NCI-H1930 (cell line): ENCODE measurements at regions not wholly inside any gene's neighbourhood (a gene's known extent, or its start where the extent isn't known, plus 50 kb on each side); places are given as distances from the start of the nearest gene placed in this dataset.
"Not testable (repeated sequence)": the region's sequence is repeated elsewhere in the genome, so short reads cannot be mapped to it uniquely, and the experiment has no call there.

Experiments used
- DNase-seq, 2 experiments: peaks; one replicate each; lab custom pipeline; 2025; lab: John Stamatoyannopoulos, UW

GRCh38 chrX:3919668-3920423 lies 206.4 kb upstream of the PRKX start:
- not testable (repeated sequence) for DNase-seq

- not testable (repeated sequence) for DNase-seq
Observed at GRCh38 chrX:3914813-3915212, 201.4 kb upstream of the PRKX start.

DNA sequence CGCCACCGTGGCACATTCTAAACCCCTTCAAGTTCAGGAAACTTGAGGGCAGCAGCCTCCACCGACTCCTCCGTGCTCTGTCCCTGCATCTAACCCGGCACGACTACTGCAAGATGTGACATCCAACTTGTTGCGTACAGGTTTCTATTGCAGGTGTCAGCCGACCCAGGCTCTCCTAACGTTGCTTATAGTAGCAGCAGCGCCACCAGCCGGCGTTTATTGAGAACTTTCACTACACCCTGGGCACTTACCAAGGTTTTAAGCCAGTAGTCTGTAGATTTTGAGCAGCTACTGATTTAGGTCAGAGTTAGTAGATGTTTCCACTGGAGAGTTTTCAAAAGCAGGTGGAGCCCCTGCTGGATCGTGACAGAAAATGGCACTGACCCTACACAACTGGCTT lies 200.6 kb upstream of the PRKX start:
- not testable (repeated sequence) for DNase-seq

DNA sequence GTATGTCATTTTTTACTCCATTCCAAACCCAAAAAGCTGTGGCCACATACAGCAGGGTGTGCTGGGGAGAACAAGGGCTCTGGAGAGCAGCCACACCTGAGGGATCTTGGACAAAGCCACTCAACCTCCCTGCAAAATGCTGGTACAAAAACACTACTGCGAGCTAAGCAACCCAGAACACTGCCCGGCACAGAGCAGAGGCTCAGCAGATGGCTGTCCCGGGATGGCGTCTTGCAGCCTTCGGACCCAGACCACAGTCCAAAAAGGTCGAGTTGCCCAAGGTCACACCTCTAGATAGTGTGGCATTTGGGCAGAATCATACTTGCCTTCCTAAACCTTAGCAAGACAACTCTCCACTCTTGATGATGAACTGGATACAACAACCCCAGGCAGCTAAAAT lies 197.6 kb upstream of the PRKX start:
- not testable (repeated sequence) for DNase-seq

- DNase-seq, result not testable (repeated sequence)
Observed at GRCh38 chrX:3910611-3911010, 197.2 kb upstream of the PRKX start.

DNA sequence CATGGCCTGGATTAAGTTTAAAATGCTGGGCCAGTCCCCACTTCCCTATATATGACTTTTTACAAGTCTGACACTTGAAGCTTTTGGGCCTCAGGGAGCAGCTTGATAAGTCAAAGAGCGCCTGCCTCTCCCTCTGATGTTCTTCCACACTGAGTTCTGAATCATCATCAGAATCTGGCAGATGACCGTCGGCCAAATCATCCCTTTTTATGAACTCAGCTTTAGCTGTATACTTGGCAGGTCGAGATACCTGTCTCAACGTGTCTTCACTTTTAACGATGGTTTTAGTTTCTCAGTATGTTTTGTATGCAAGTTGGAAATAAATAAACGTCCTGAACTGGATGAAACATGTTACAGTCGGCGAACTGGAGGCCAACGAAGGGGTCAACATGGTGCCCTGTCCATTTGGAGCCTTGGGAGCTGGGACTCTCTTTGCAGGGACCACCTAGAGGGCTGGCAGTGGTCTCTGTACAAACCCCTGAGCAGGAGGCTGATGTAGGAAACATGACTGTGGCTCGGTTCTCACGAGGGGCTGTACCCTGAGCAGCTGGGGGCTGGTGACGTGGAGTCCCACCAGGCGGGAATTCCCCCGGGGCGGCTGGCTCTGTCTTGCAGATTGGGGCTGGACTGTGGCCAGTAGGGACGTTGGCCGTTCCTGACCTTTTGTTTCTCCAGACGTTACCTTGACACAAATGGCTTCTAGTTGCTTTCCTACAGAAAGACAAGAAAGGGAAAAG lies 192.2 kb upstream of the PRKX start:
- not testable (repeated sequence) for DNase-seq

DNA sequence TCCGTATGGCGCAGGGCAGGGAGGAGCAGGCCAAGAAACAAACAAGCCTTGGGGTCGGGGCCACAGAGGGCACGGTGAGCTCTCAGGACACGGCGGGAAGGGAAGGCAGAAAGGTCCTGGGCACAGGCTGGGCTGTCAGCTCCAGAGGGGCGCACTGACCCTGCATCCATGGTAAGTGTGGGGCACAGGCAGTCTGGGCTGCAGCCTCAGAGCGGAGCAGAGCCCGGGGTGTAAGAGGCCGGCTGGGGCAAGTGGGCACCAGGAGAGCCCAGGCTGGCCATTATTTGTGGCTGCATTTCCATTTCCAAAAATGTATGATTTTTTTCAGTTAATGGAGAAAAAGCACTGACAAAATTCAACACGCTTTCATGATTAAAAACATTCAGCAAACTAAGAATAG lies 188.8 kb upstream of the PRKX start:
- not testable (repeated sequence) for DNase-seq

DNA sequence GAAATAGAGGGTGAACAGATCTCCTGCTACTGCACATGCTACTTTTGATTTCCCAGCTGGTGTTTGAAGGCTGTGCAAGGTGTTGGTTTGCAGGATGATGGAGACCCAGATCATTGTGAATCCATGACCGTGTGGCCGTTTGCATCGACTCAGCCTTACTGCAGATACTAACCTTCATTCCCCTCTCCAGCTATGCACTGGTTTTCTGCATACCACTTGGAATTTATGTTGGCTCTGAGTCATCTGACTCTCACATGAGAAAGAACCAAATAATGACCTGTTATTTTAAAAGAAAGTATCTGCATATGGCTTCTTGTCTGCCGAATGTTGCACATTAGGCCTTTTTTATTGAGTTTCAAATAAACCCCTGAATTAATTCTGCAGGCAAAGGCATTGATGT lies 183.3 kb upstream of the PRKX start:
- DNase-seq, result not testable (repeated sequence)

DNA sequence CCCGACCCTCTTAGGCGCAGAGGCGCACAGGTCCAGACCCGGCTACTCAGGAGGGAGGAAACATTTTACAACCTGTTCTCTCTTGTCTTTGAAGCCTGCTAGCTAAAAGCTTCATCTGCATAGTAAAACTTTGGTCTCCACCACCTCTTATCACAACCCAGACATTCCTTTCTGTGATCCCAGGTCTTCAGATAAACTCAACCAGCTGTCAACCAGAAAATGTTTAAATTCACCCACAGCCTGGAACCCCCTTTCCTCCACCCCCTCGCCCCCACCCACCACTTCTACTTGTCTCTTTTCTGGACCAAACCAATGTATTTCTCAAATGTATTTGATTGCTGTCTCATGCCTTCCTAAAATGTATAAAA lies 169.1 kb upstream of the PRKX start:
- not testable (repeated sequence) for DNase-seq

GRCh38 chrX:3881898-3882552 lies 168.6 kb upstream of the PRKX start:
- DNase-seq, result not testable (repeated sequence)

- DNase-seq, result not testable (repeated sequence)
Observed at GRCh38 chrX:3881255-3881895, 167.9 kb upstream of the PRKX start.

GRCh38 chrX:3876393-3876792 lies 162.9 kb upstream of the PRKX start:
- DNase-seq, result not testable (repeated sequence)

DNA sequence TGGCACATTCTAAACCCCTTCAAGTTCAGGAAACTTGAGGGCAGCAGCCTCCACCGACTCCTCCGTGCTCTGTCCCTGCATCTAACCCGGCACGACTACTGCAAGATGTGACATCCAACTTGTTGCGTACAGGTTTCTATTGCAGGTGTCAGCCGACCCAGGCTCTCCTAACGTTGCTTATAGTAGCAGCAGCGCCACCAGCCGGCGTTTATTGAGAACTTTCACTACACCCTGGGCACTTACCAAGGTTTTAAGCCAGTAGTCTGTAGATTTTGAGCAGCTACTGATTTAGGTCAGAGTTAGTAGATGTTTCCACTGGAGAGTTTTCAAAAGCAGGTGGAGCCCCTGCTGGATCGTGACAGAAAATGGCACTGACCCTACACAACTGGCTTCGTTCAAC lies 162.2 kb upstream of the PRKX start:
- DNase-seq, result not testable (repeated sequence)

- not testable (repeated sequence) for DNase-seq
Observed at GRCh38 chrX:3872226-3872879, 158.9 kb upstream of the PRKX start.

DNA sequence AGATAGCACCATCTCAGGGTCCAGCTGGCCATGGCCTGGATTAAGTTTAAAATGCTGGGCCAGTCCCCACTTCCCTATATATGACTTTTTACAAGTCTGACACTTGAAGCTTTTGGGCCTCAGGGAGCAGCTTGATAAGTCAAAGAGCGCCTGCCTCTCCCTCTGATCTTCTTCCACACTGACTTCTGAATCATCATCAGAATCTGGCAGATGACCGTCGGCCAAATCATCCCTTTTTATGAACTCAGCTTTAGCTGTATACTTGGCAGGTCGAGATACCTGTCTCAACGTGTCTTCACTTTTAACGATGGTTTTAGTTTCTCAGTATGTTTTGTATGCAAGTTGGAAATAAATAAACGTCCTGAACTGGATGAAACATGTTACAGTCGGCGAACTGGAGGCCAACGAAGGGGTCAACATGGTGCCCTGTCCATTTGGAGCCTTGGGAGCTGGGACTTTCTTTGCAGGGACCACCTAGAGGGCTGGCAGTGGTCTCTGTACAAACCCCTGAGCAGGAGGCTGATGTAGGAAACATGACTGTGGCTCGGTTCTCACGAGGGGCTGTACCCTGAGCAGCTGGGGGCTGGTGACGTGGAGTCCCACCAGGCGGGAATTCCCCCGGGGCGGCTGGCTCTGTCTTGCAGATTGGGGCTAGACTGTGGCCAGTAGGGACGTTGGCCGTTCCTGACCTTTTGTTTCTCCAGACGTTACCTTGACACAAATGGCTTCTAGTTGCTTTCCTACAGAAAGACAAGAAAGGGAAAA lies 153.8 kb upstream of the PRKX start:
- DNase-seq, result not testable (repeated sequence)

GRCh38 chrX:3858332-3858731 lies 144.9 kb upstream of the PRKX start:
- not testable (repeated sequence) for DNase-seq

- not testable (repeated sequence) for DNase-seq
Observed at GRCh38 chrX:3843522-3844145, 130.2 kb upstream of the PRKX start.

- not testable (repeated sequence) for DNase-seq
Observed at GRCh38 chrX:3842822-3843521, 129.5 kb upstream of the PRKX start.

- not testable (repeated sequence) for DNase-seq
Observed at GRCh38 chrX:3838754-3839153, 125.3 kb upstream of the PRKX start.
